Fibroblast of the aortic adventitia (primary cell): ENCODE measurements at regions not wholly inside any gene's neighbourhood (a gene's known extent, or its start where the extent isn't known, plus 50 kb on each side); places are given as distances from the start of the nearest gene placed in this dataset.

ENCODE experiments used
- DNase-seq: peaks from one replicate; pipeline ENCODE4 v3.0.0-alpha.2; 2010; ENCODE audit warnings: low read depth
- H3K4me3 ChIP-seq: 2 replicates; pipeline ENCODE4 v1.5.1; 2011; ENCODE audit warnings: low read depth, mild to moderate bottlenecking, control low read depth, low read length, moderate library complexity
- CTCF ChIP-seq: IDR thresholded peaks from 2 replicates; pipeline ENCODE4 v1.5.1; 2011; ENCODE audit warnings: mild to moderate bottlenecking, low read length, control low read depth, inconsistent platforms; ENCODE audit not compliant: insufficient read depth

- no peak overlapping the region for H3K4me3 ChIP-seq
- DNase-seq, result no peak
- TF ChIP-seq CTCF, result no peak
These were observed 335.9 kb downstream of the TMEM114 start for GRCh38 chr16:8254405-8254804.

- no peak for TF ChIP-seq CTCF
- H3K4me3 ChIP-seq, result no peak overlapping the region
- no peak for DNase-seq
These were observed 336.6 kb downstream of the TMEM114 start for GRCh38 chr16:8253718-8254117.

- no peak overlapping the region for H3K4me3 ChIP-seq
- TF ChIP-seq CTCF, result no peak
- DNase-seq, result no peak
These were observed 338.6 kb downstream of the TMEM114 start for GRCh38 chr16:8251727-8252126.

- no peak overlapping the region for H3K4me3 ChIP-seq
- DNase-seq, result no peak
- no peak for TF ChIP-seq CTCF
These were observed 339.0 kb downstream of the TMEM114 start for GRCh38 chr16:8251298-8251697.

- TF ChIP-seq CTCF, result no peak
- no peak overlapping the region for H3K4me3 ChIP-seq
- DNase-seq, result no peak
These were observed 342.3 kb downstream of the TMEM114 start for GRCh38 chr16:8247993-8248392.

GRCh38 chr16:8243981-8244380, 346.3 kb downstream of the TMEM114 start:
- no peak for DNase-seq
- TF ChIP-seq CTCF, result no peak
- H3K4me3 ChIP-seq, result no peak overlapping the region

GRCh38 chr16:8241408-8241807, 348.9 kb downstream of the TMEM114 start:
- H3K4me3 ChIP-seq, result no peak overlapping the region
- DNase-seq, result no peak
- no peak for TF ChIP-seq CTCF
